Neuronal stem cell (in vitro differentiated cells): ENCODE measurements at regions not wholly inside any gene's neighbourhood (a gene's known extent, or its start where the extent isn't known, plus 50 kb on each side); places are given as distances from the start of the nearest gene placed in this dataset.

Source experiments
- DNase-seq: peaks from one replicate; pipeline ENCODE4 v3.0.0-alpha.2; 2013; ENCODE audit warnings: low spot score
- H2AFZ ChIP-seq: one replicate; pipeline ENCODE4 v1.6.1; 2013; ENCODE audit warnings: mild to moderate bottlenecking, low read length, inconsistent platforms
- H2AK5ac ChIP-seq: 2 replicates; pipeline ENCODE4 v1.6.1; 2013; ENCODE audit warnings: low read depth, mild to moderate bottlenecking, inconsistent platforms, low read length, moderate library complexity, mixed read lengths
- H2BK120ac ChIP-seq: 2 replicates; pipeline ENCODE4 v1.6.1; 2013; ENCODE audit warnings: low read depth, mild to moderate bottlenecking, inconsistent platforms, low read length, moderate library complexity, mixed read lengths
- H2BK12ac ChIP-seq: one replicate; pipeline ENCODE4 v1.6.1; 2013; ENCODE audit warnings: low read length, inconsistent platforms
- H2BK15ac ChIP-seq: 2 replicates; pipeline ENCODE4 v1.6.1; 2013; ENCODE audit warnings: mild to moderate bottlenecking, low read length, inconsistent platforms, mixed read lengths
- H2BK5ac ChIP-seq: one replicate; pipeline ENCODE4 v1.6.1; 2013; ENCODE audit warnings: inconsistent platforms, mild to moderate bottlenecking, low read length, moderate library complexity
- H3K14ac ChIP-seq: one replicate; pipeline ENCODE4 v1.6.1; 2013; ENCODE audit warnings: low read length, inconsistent platforms
- H3K18ac ChIP-seq: 2 replicates; pipeline ENCODE4 v1.6.1; 2013; ENCODE audit warnings: low read length, inconsistent platforms
- H3K23ac ChIP-seq: 2 replicates; pipeline ENCODE4 v1.6.1; 2013; ENCODE audit warnings: low read depth, mild to moderate bottlenecking, mixed read lengths, low read length, inconsistent platforms; ENCODE audit not compliant: poor library complexity
- H3K27ac ChIP-seq: replicated peaks from 3 replicates; pipeline ENCODE4 v1.5.1; 2013; ENCODE audit warnings: low read length, inconsistent platforms
- H3K27me3 ChIP-seq, 3 experiments: 2 replicates each; pipeline ENCODE4 v1.6.1; 2013; ENCODE audit warnings: low read length in 3 of 3, mild to moderate bottlenecking in 2 of 3, inconsistent platforms in 1 of 3, low read depth in 1 of 3, mixed read lengths in 1 of 3, moderate library complexity in 1 of 3; ENCODE audit not compliant: control insufficient read depth in 3 of 3, insufficient read depth in 3 of 3
- H3K36me3 ChIP-seq, 2 donors: replicated peaks in 1 of 2; 2 replicates each; pipeline ENCODE4 v1.6.1; 2013; ENCODE audit warnings: low read length in 2 of 2; ENCODE audit not compliant: control insufficient read depth in 2 of 2, insufficient read depth in 2 of 2
- H3K4ac ChIP-seq: 2 replicates; pipeline ENCODE4 v1.6.1; 2013; ENCODE audit warnings: inconsistent platforms, mild to moderate bottlenecking, low read length, moderate library complexity
- H3K4me1 ChIP-seq, 2 donors: 1 replicate in 1 of 2; 2 replicates in 1 of 2; pipeline ENCODE4 v1.6.1; 2013; ENCODE audit warnings: low read length in 2 of 2, low read depth in 1 of 2; ENCODE audit not compliant: control insufficient read depth in 2 of 2, insufficient read depth in 1 of 2
- H3K4me2 ChIP-seq: one replicate; pipeline ENCODE4 v1.6.1; 2013; ENCODE audit warnings: mild to moderate bottlenecking, low read length, inconsistent platforms; ENCODE audit not compliant: insufficient read depth, poor library complexity, severe bottlenecking
- H3K4me3 ChIP-seq, 2 donors: 2 replicates each; pipeline ENCODE4 v1.5.1; 2013; ENCODE audit warnings: low read length in 2 of 2, mild to moderate bottlenecking in 2 of 2, inconsistent platforms in 1 of 2, moderate library complexity in 1 of 2
- H3K79me1 ChIP-seq: one replicate; pipeline ENCODE4 v1.6.1; 2013; ENCODE audit warnings: low read depth, mild to moderate bottlenecking, inconsistent platforms, low read length, moderate library complexity
- H3K9ac ChIP-seq: one replicate; pipeline ENCODE4 v1.6.1; 2013; ENCODE audit warnings: mild to moderate bottlenecking, low read depth, low read length, inconsistent platforms; ENCODE audit not compliant: poor library complexity
- H3K9me3 ChIP-seq, 2 donors: replicated peaks in 1 of 2; 2 replicates each; pipeline versions ENCODE3 to v1.6.1; 2013; ENCODE audit warnings: low read length in 2 of 2, mild to moderate bottlenecking in 2 of 2, inconsistent platforms in 1 of 2, low read depth in 1 of 2, mixed read lengths in 1 of 2, moderate library complexity in 1 of 2; ENCODE audit not compliant: control insufficient read depth in 2 of 2, insufficient read depth in 1 of 2
- H4K8ac ChIP-seq: one replicate; pipeline ENCODE4 v1.6.1; 2013; ENCODE audit warnings: low read depth, mild to moderate bottlenecking, inconsistent platforms, low read length, moderate library complexity
- H4K91ac ChIP-seq: one replicate; pipeline ENCODE4 v1.6.1; 2013; ENCODE audit warnings: low read length, low read depth, mild to moderate bottlenecking, inconsistent platforms; ENCODE audit not compliant: poor library complexity
- WGBS, 2 donors: extraction: QIAGEN DNeasy Blood & Tissue Kit; methylation state at CpG; one replicate each; pipeline ENCODE4 v1.1.7; 2013; ENCODE audit warnings: missing lambda C conversion rate in 2 of 2, mixed read lengths in 1 of 2; ENCODE audit not compliant: insufficient read length in 2 of 2, insufficient replicate concordance in 1 of 2; ENCODE audit errors: extremely low coverage in 2 of 2; 5-methylcytosine and 5-hydroxymethylcytosine counted together

DNA sequence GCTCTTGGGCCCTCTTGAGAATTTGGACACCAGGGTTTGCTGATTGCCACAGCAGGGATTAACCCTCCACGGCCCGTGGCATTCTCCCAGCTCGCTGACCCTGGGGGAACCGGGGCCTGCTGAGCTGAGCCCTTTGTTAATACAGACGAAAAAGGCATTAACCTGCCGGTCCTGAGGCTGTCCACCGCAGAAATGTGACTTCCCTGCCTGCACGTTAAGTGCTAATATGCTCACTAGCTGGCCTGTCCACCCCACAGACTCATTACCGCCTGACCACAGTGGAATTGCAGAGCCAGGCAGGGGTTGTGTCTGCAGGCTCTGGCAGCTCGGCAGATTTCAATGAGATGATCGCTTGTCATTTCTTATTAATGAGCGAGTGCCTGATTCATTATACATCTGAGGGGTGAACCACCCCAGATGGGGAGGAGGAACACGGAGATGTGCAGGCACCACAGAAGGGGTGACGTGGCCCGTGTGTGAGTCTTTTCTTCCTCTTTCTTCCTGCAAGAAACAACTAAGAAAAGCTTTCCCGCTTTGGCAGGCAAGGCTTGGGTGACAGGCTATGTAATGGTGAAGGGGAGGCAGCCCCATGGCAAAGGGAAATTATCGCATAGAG is 126.0 kb downstream of the GLI2 start:
- no CpG with 5 or more reads among the region's 17 CpGs for WGBS, 2 donors

DNA sequence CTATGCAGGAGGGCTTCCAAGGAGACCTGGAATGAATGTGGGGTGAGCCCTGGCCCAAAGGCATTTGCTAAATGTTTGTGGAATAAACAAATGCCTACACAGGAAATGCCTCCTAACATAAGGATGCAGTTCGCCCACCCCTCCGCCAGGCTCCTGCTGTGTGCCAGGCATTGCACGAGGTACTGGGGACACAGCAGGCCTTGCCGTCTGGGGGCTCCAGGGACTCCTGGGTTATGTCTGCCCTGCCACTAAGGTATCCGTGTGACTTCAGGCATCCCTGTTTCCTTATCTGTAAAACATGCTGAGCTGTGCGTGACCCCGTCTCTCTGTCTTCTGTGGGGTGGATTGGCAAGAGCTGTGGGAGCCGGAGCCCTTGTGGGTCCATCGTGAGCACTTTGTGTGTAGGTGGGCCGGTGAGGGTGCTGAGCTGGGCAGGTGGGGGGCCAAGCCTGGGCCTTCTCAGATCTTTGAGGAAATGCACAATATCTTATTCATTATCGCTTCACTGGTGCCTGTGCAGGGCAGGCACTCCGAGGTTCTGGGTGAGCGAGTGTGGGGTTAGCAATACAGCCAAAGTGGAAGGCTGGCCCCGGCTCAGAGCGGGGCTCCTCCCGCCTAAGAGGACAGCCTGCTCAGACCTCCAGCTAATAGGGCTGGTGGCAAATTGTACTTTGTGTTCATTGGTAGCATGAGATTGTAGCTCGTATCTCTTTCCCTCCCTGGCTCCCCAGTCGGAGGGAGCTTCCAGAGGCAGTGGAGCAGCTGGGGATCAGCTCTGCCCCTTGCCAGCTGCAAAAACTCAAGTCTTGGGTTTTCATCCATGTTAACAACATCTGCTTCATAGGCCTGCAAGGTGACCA is 126.8 kb downstream of the GLI2 start:
- no CpG with 5 or more reads among the region's 18 CpGs for WGBS, 2 donors

More for the DNA sequence above, 126.0 kb downstream of the GLI2 start:
- no peak for DNase-seq
- H4K91ac ChIP-seq = no peak overlapping the region
- H3K14ac ChIP-seq = no peak overlapping the region
- no peak overlapping the region for H2BK12ac ChIP-seq
- no peak overlapping the region for H2AK5ac ChIP-seq
- no peak overlapping the region for H2BK120ac ChIP-seq
- peaks cover 14% of the 10 kb centered on the region for H3K79me1 ChIP-seq
- H3K36me3 ChIP-seq = peaks cover 5 to 17% of the 10 kb centered on the region in 2 donors
- no peak overlapping the region for H4K8ac ChIP-seq
- no peak overlapping the region for H2AFZ ChIP-seq
- H3K4me2 ChIP-seq = no peak overlapping the region
- no peak overlapping the region for H3K23ac ChIP-seq
- H2BK15ac ChIP-seq = no peak overlapping the region
- H3K9ac ChIP-seq = no peak overlapping the region
- H3K4me1 ChIP-seq = peaks cover 34 to 40% of the 10 kb centered on the region in 2 donors
- no peaks in the 10 kb centered on the region for H3K27me3 ChIP-seq
- H2BK5ac ChIP-seq = no peak overlapping the region
- H3K18ac ChIP-seq = no peak overlapping the region
- no peak overlapping the region for H3K4me3 ChIP-seq
- H3K4ac ChIP-seq = no peak overlapping the region
- no peak overlapping the region for H3K27ac ChIP-seq
- H3K9me3 ChIP-seq = no peaks in the 10 kb centered on the region

DNA sequence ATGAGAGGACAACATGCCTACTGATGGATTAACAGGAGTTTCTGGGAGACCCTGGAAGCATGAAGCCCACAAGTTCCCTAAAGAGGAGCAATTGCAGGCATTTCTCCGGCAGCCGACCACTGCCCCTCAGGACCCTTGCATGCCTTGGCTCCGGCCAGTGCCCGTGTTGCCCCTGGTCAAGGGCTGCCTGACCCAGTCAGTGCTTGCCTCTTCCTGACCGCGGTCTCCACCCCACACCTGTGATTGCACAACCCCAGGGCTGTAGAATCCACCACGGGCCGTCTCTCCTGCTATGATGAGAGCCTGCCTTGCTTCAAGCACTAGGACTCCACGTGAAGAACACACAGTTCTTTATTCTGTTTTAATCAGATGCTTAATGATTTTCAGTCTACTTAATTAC is 127.5 kb downstream of the GLI2 start:
- Histone ChIP-seq H3K9ac (no peak overlapping the region), H3K27me3 (no peaks in the 10 kb centered on the region), H3K18ac (peak overlapping the region; percentile 25), H2BK15ac (no peak overlapping the region), H3K14ac (no peak overlapping the region), H3K79me1 (peaks cover 16% of the 10 kb centered on the region), H3K9me3 (no peaks in the 10 kb centered on the region), H2BK12ac (peak overlapping the region; percentile 14), H3K36me3 (peaks cover 5 to 17% of the 10 kb centered on the region in 2 donors), H3K23ac (no peak overlapping the region), H4K91ac (no peak overlapping the region), H2AFZ (no peak overlapping the region), H4K8ac (no peak overlapping the region), H3K4me3 (no peak overlapping the region), H2BK120ac (no peak overlapping the region), H3K4me1 (peaks cover 44 to 47% of the 10 kb centered on the region in 2 donors), H2BK5ac (no peak overlapping the region), H3K4ac (no peak overlapping the region), H3K4me2 (no peak overlapping the region), H2AK5ac (no peak overlapping the region), H3K27ac (no peak overlapping the region)
- WGBS, 2 donors = no CpG with 5 or more reads among the region's 9 CpGs
- DNase-seq = no peak

More for the DNA sequence above, 126.8 kb downstream of the GLI2 start:
- H3K4me1 ChIP-seq = peaks cover 40 to 45% of the 10 kb centered on the region in 2 donors
- H3K79me1 ChIP-seq = peaks cover 16% of the 10 kb centered on the region
- no peak overlapping the region for H2BK5ac ChIP-seq
- peak overlapping the region; percentile 50 for H3K18ac ChIP-seq
- no peaks in the 10 kb centered on the region for H3K9me3 ChIP-seq
- no peak for DNase-seq
- H2AFZ ChIP-seq = no peak overlapping the region
- no peak overlapping the region for H4K91ac ChIP-seq
- H3K4me3 ChIP-seq = no peak overlapping the region
- H2BK12ac ChIP-seq = no peak overlapping the region
- H3K14ac ChIP-seq = no peak overlapping the region
- no peak overlapping the region for H4K8ac ChIP-seq
- no peak overlapping the region for H2BK15ac ChIP-seq
- H3K9ac ChIP-seq = no peak overlapping the region
- H2AK5ac ChIP-seq = no peak overlapping the region
- no peak overlapping the region for H3K4me2 ChIP-seq
- H2BK120ac ChIP-seq = no peak overlapping the region
- peaks cover 5 to 17% of the 10 kb centered on the region in 2 donors for H3K36me3 ChIP-seq
- H3K27ac ChIP-seq = no peak overlapping the region
- no peaks in the 10 kb centered on the region for H3K27me3 ChIP-seq
- H3K23ac ChIP-seq = peak overlapping the region; percentile 40
- H3K4ac ChIP-seq = no peak overlapping the region

DNA sequence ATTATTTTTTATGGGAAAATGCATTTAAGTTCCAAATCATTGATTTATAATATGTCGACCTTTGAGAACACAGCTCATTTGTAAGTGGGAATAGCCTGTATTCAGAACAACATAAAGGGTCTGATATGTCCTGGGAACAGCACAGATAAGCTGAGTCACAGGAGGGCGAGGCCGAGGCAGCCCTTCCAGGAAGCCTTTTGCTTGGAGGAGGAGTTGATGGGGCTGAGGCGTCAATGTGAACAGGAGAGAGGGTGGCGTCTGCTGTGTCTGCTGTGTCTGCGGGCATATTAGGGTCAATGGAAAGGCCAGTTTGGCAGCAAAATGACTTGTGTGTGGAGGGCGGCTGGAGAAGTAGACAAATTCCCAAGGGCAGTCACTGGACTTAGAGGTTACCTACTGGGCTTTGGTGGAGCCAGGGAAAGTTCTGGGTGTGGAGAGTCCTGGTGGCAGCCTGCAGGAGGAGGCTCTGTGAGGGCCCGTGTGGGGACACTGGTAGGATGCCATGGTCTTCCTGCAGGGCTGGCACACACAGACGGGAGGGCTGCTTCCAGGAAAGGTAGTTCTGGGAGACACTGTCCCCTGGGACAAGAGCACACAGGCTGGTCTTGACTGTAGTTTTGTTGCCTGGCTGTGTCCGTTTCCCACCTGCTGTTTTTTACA is 128.1 kb downstream of the GLI2 start:
- peak overlapping the region; percentile 41 for H3K18ac ChIP-seq
- no peak overlapping the region for H3K9ac ChIP-seq
- peaks cover 20% of the 10 kb centered on the region for H3K79me1 ChIP-seq
- H2AK5ac ChIP-seq = no peak overlapping the region
- H3K27ac ChIP-seq = no peak overlapping the region
- peaks cover 44 to 47% of the 10 kb centered on the region in 2 donors for H3K4me1 ChIP-seq
- no peak overlapping the region for H3K4me2 ChIP-seq
- no peak overlapping the region for H4K8ac ChIP-seq
- H2BK15ac ChIP-seq = no peak overlapping the region
- H3K36me3 ChIP-seq = peaks cover 5 to 17% of the 10 kb centered on the region in 2 donors
- no peak overlapping the region for H3K14ac ChIP-seq
- H3K23ac ChIP-seq = no peak overlapping the region
- no peak overlapping the region for H2BK5ac ChIP-seq
- no peak overlapping the region for H3K4me3 ChIP-seq
- no peaks in the 10 kb centered on the region for H3K27me3 ChIP-seq
- H2BK12ac ChIP-seq = no peak overlapping the region
- no peak overlapping the region for H2BK120ac ChIP-seq
- no peaks in the 10 kb centered on the region for H3K9me3 ChIP-seq
- no peak overlapping the region for H4K91ac ChIP-seq
- H2AFZ ChIP-seq = no peak overlapping the region
- no peak overlapping the region for H3K4ac ChIP-seq
- no peak for DNase-seq
- no CpG with 5 or more reads among the region's 10 CpGs for WGBS, 2 donors
